ENCODE measurements at regions not wholly inside any gene's neighbourhood (a gene's known extent, or its start where the extent isn't known, plus 50 kb on each side); places are given as distances from the start of the nearest gene placed in this dataset.
"Not testable (repeated sequence)": the region's sequence is repeated elsewhere in the genome, so short reads cannot be mapped to it uniquely, and the experiment has no call there.

- no peak for DNase-seq
Measured at GRCh38 chr2:143994961-143995360, 525.0 kb downstream of the ZEB2 start.

- not testable (repeated sequence) for DNase-seq
Measured at GRCh38 chr2:143991596-143991995, 528.3 kb downstream of the ZEB2 start.

GRCh38 chr2:143988082-143988481 lies 531.8 kb downstream of the ZEB2 start:
- DNase-seq = no peak

GRCh38 chr2:143981428-143981827 lies 538.5 kb downstream of the ZEB2 start:
- no peak for DNase-seq

GRCh38 chr2:143977356-143977755 lies 542.6 kb downstream of the ZEB2 start:
- no peak for DNase-seq

GRCh38 chr2:143975216-143975615 lies 544.7 kb downstream of the ZEB2 start:
- DNase-seq = no peak

- DNase-seq = no peak
Measured at GRCh38 chr2:143974262-143974661, 545.7 kb downstream of the ZEB2 start.

- no peak for DNase-seq
Measured at GRCh38 chr2:143968860-143969259, 551.1 kb downstream of the ZEB2 start.

GRCh38 chr2:143968360-143968759 lies 551.6 kb downstream of the ZEB2 start:
- DNase-seq = no peak

GRCh38 chr2:143965493-143966164 lies 554.3 kb downstream of the ZEB2 start:
- no peak for DNase-seq

- no peak for DNase-seq
Measured at GRCh38 chr2:143964891-143965290, 555.0 kb downstream of the ZEB2 start.

GRCh38 chr2:143960177-143960576 lies 559.7 kb downstream of the ZEB2 start:
- peak; percentile 73 for DNase-seq

GRCh38 chr2:143957321-143957720 lies 562.6 kb downstream of the ZEB2 start:
- DNase-seq = no peak

GRCh38 chr2:143955401-143956065 lies 564.4 kb downstream of the ZEB2 start:
- DNase-seq = no peak

GRCh38 chr2:143954844-143955243 lies 565.1 kb downstream of the ZEB2 start:
- no peak for DNase-seq

GRCh38 chr2:143954186-143954585 lies 565.7 kb downstream of the ZEB2 start:
- DNase-seq = no peak

- DNase-seq = no peak
Measured at GRCh38 chr2:143953451-143954030, 566.4 kb downstream of the ZEB2 start.

- DNase-seq = no peak
Measured at GRCh38 chr2:143952536-143952935, 567.4 kb downstream of the ZEB2 start.

- DNase-seq = no peak
Measured at GRCh38 chr2:143950704-143951103, 569.2 kb downstream of the ZEB2 start.

- no peak for DNase-seq
Measured at GRCh38 chr2:143949121-143949848, 570.6 kb downstream of the ZEB2 start.

GRCh38 chr2:143948710-143949109 lies 571.2 kb downstream of the ZEB2 start:
- no peak for DNase-seq

GRCh38 chr2:143946436-143947391 lies 573.2 kb downstream of the ZEB2 start:
- DNase-seq = peak; percentile 54
